ENCODE measurements at regions not wholly inside any gene's neighbourhood (a gene's known extent, or its start where the extent isn't known, plus 50 kb on each side); places are given as distances from the start of the nearest gene placed in this dataset.
A peak's percentile ranks its signal among the peaks of the same experiment; 100 is the strongest.

GRCh38 chr2:34011684-34012083, 412.6 kb upstream of the FAM98A start:
- no peaks in the 10 kb centered on the region for H3K4me1 Mint-ChIP-seq
- Histone ChIP-seq H4K20me1 (ENCODE audit: insufficient read depth, low read length) (no peaks in the 10 kb centered on the region), H3K4me3 (replicated peaks in 1 of 3; ENCODE audit: low read depth in 2 of 3, low read length in 3 of 3) (no peak overlapping the region), H3K9me3 (replicated peaks in 1 of 2; ENCODE audit: control insufficient read depth in 1 of 2, insufficient read depth in 1 of 2, low read length in 2 of 2) (no peaks in the 10 kb centered on the region), H3K9ac (ENCODE audit: insufficient read depth, low read length, poor library complexity, severe bottlenecking) (no peak overlapping the region), H3K4me2 (replicated peaks; ENCODE audit: extremely low read depth, low read length, poor library complexity, severe bottlenecking) (no peak overlapping the region), H3K4me1 (ENCODE audit: control insufficient read depth in 1 of 2, insufficient read depth in 2 of 2, low read length in 2 of 2) (no peaks in the 10 kb centered on the region), H3K79me2 (ENCODE audit: insufficient read depth, low read length) (no peaks in the 10 kb centered on the region), H3K27me3 (ENCODE audit: control insufficient read depth in 2 of 2, insufficient read depth in 2 of 2, low read length in 2 of 2) (no peaks in the 10 kb centered on the region), H3K27ac (ENCODE audit: low read depth in 1 of 2, low read length in 2 of 2) (no peak overlapping the region), H2AFZ (ENCODE audit: insufficient read depth, low read depth, low read length, poor library complexity, severe bottlenecking) (no peak overlapping the region), H3K36me3 (replicated peaks in 1 of 2; ENCODE audit: control insufficient read depth in 1 of 2, insufficient read depth in 2 of 2, low read length in 2 of 2) (no peaks in the 10 kb centered on the region)
- no peaks in the 10 kb centered on the region for H3K36me3 Mint-ChIP-seq
- H3K4me3 Mint-ChIP-seq = no peak overlapping the region
- no peak for TF ChIP-seq CTCF (IDR thresholded peaks at IDR 0.05)
- intact Hi-C loops (cut with micrococcal nuclease) = no loop called here
- H3K27ac Mint-ChIP-seq = peak overlapping the region in 1 of 7 donors; percentile 5
- H3K27me3 Mint-ChIP-seq (ENCODE audit: low read depth in 3 of 3) = peaks cover 0 to 2% (median 1%) of the 10 kb centered on the region in 3 donors
- WGBS (ENCODE audit: insufficient coverage) = no CpG with 5 or more reads among the region's 2 CpGs
- DNase-seq = no peak
- H3K9me3 Mint-ChIP-seq = peaks cover 0 to 3% (median 0%) of the 10 kb centered on the region in 7 donors

DNA sequence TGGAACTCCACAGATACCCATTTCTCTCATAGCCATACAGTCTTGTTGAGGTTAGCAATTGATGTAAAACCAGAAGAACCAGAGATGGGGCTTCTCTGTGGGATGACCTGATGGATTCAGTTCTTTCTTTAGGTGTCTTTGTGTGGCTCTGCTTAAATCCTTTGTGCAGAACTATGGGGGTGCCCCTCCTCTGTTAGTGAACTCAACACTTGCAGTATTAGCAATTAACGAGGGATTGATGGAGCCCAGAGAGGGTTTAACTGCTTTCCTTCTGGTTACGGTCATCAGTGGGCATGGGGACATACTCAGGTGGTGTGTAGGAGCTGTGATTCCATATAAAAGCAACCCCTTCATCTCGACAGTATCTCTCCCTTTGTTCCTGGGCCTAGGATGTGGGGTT, 406.8 kb upstream of the FAM98A start:
- Mint-ChIP-seq H3K36me3 (no peaks in the 10 kb centered on the region), H3K4me3 (no peak overlapping the region), H3K9me3 (peaks cover 0 to 2% (median 0%) of the 10 kb centered on the region in 7 donors), H3K4me1 (no peaks in the 10 kb centered on the region), H3K27me3 (ENCODE audit: low read depth in 3 of 3) (peaks cover 0 to 1% (median 0%) of the 10 kb centered on the region in 3 donors), H3K27ac (no peak overlapping the region)
- no peaks in the 10 kb centered on the region for H3K79me2 ChIP-seq (ENCODE audit: insufficient read depth, low read length)
- no peaks in the 10 kb centered on the region for H3K27me3 ChIP-seq (ENCODE audit: control insufficient read depth in 2 of 2, insufficient read depth in 2 of 2, low read length in 2 of 2)
- H3K4me1 ChIP-seq (ENCODE audit: control insufficient read depth in 1 of 2, insufficient read depth in 2 of 2, low read length in 2 of 2) = no peaks in the 10 kb centered on the region
- no peaks in the 10 kb centered on the region for H3K36me3 ChIP-seq (replicated peaks in 1 of 2; ENCODE audit: control insufficient read depth in 1 of 2, insufficient read depth in 2 of 2, low read length in 2 of 2)
- no peak overlapping the region for H3K9ac ChIP-seq (ENCODE audit: insufficient read depth, low read length, poor library complexity, severe bottlenecking)
- H2AFZ ChIP-seq (ENCODE audit: insufficient read depth, low read depth, low read length, poor library complexity, severe bottlenecking) = no peak overlapping the region
- H3K4me2 ChIP-seq (replicated peaks; ENCODE audit: extremely low read depth, low read length, poor library complexity, severe bottlenecking) = no peak overlapping the region
- no peaks in the 10 kb centered on the region for H4K20me1 ChIP-seq (ENCODE audit: insufficient read depth, low read length)
- H3K9me3 ChIP-seq (replicated peaks in 1 of 2; ENCODE audit: control insufficient read depth in 1 of 2, insufficient read depth in 1 of 2, low read length in 2 of 2) = no peaks in the 10 kb centered on the region
- no CpG with 5 or more reads among the region's 3 CpGs for WGBS (ENCODE audit: insufficient coverage)
- no peak overlapping the region for H3K4me3 ChIP-seq (replicated peaks in 1 of 3; ENCODE audit: low read depth in 2 of 3, low read length in 3 of 3)
- DNase-seq = no peak
- no peak overlapping the region for H3K27ac ChIP-seq (ENCODE audit: low read depth in 1 of 2, low read length in 2 of 2)
- intact Hi-C loops (cut with micrococcal nuclease) = no loop called here
- no peak for TF ChIP-seq CTCF (IDR thresholded peaks at IDR 0.05)

Measured in CD14-positive monocyte (primary cell).